ENCODE measurements at regions not wholly inside any gene's neighbourhood (a gene's known extent, or its start where the extent isn't known, plus 50 kb on each side); places are given as distances from the start of the nearest gene placed in this dataset.

DNA sequence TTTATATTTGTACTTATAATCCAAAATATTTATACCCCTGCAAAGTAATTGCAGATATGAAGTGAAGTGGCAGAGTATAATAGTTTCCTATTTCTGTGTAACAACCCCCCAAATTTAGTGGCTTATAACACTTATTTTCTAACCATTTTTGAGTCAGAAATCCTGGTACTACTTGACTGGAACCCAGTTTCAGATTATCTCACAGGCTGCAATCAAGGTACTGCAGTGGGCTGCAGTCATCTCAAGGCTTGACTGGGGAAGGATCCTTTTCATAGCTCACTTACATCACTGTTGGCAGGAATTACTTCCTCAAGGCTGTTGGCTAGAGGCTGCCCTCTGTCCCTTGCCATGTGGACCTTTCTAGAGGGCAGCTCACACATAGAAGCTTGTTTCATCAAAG is 558.2 kb upstream of the PKDCC start:
- TF ChIP-seq, protein P1, sequence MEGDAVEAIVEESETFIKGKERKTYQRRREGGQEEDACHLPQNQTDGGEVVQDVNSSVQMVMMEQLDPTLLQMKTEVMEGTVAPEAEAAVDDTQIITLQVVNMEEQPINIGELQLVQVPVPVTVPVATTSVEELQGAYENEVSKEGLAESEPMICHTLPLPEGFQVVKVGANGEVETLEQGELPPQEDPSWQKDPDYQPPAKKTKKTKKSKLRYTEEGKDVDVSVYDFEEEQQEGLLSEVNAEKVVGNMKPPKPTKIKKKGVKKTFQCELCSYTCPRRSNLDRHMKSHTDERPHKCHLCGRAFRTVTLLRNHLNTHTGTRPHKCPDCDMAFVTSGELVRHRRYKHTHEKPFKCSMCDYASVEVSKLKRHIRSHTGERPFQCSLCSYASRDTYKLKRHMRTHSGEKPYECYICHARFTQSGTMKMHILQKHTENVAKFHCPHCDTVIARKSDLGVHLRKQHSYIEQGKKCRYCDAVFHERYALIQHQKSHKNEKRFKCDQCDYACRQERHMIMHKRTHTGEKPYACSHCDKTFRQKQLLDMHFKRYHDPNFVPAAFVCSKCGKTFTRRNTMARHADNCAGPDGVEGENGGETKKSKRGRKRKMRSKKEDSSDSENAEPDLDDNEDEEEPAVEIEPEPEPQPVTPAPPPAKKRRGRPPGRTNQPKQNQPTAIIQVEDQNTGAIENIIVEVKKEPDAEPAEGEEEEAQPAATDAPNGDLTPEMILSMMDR (conservative IDR thresholded peaks at IDR 0.05), result no peak
- TF ChIP-seq ZFX (IDR thresholded peaks at IDR 0.05), result no peak
